ENCODE measurements at regions not wholly inside any gene's neighbourhood (a gene's known extent, or its start where the extent isn't known, plus 50 kb on each side); places are given as distances from the start of the nearest gene placed in this dataset.

- TF ChIP-seq POLR2A (IDR thresholded peaks at IDR 0.05) (no peak), CTCF (IDR thresholded peaks at IDR 0.05) (no peak), POLR2AphosphoS5 (IDR thresholded peaks at IDR 0.05) (no peak)
These were observed 334.7 kb upstream of the CHAC2 start for GRCh38 chr2:53432936-53433335.

Data from transverse colon (tissue), 4 donors.